HG03565 (cell line): ENCODE measurements at regions not wholly inside any gene's neighbourhood (a gene's known extent, or its start where the extent isn't known, plus 50 kb on each side); places are given as distances from the start of the nearest gene placed in this dataset.

Experiments
- ATAC-seq: cut with Tn5 transposase; IDR thresholded peaks from one replicate; pipeline ENCODE4 v1.9.1; 2021; ENCODE audit warnings: mild to moderate bottlenecking, moderate library complexity; ENCODE audit not compliant: unreplicated experiment

DNA sequence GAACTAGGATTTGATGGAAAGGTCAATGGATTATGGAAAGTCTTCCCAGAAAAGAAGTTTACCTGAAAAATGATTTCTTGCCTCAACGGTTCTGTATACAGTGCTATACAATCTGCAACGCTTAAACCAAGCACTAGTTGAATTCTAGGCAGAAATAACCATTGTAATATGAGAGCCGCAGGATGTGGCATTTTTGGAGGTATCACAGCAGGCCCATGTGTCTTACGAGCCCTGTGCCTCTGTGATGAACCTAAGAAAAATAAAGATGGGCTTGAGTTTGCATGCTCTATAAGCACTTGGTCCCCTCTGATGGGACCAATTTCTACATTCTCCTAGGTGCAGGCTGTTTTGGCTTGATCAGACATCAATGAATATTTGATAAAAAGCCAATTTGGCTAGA is 78.7 kb upstream of the RFC3 start:
- ATAC-seq, result no peak

GRCh38 chr13:33740134-33740538 is 77.8 kb upstream of the RFC3 start:
- ATAC-seq, result no peak

GRCh38 chr13:33742321-33742720 is 75.6 kb upstream of the RFC3 start:
- ATAC-seq, result no peak

DNA sequence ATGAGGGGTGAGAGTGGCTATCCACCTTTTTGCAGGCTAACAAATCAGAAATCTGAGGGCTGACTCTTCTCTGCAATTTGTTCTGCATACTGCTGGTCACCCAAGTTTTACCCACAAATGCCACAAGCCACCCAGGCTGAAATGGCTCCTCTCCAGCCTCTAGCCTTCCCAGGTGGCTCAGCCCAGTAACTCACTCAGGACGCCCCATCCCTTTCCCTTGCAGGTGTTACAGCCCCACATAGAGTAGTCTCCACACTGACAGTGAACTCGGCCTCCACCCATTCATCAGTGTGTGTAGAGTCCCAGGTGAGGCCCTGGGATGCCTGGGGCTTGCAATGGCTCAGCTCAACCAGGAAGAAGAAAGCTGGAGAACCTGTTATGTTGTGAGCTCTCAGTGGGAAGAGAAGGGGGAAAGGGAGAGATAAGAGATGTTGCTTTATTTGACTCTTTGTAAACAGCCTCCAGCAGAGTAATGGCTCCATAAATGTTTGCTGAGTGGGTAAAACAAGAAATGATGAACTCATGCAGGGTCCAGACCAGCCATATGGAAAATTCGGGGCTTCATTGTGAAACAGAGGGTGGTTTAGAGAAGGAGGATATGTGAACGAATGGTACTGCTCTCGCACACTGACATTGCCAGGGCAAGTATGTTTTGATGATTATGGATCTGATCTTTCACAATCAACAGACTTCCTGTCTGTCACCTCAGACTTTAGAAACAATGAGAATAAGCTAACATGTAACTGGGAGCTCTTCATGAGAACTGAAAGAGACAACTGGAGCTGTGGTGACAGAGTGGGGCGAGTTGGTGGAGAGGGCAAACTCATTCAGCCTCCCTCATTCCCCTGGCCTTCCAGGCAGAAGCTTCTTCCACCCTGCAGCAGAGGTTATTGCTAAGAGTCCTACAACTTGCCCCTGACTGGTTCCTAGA is 74.2 kb upstream of the RFC3 start:
- ATAC-seq, result peak; percentile 71

- ATAC-seq, result no peak
Measured at GRCh38 chr13:33744589-33745369, 73.2 kb upstream of the RFC3 start.

DNA sequence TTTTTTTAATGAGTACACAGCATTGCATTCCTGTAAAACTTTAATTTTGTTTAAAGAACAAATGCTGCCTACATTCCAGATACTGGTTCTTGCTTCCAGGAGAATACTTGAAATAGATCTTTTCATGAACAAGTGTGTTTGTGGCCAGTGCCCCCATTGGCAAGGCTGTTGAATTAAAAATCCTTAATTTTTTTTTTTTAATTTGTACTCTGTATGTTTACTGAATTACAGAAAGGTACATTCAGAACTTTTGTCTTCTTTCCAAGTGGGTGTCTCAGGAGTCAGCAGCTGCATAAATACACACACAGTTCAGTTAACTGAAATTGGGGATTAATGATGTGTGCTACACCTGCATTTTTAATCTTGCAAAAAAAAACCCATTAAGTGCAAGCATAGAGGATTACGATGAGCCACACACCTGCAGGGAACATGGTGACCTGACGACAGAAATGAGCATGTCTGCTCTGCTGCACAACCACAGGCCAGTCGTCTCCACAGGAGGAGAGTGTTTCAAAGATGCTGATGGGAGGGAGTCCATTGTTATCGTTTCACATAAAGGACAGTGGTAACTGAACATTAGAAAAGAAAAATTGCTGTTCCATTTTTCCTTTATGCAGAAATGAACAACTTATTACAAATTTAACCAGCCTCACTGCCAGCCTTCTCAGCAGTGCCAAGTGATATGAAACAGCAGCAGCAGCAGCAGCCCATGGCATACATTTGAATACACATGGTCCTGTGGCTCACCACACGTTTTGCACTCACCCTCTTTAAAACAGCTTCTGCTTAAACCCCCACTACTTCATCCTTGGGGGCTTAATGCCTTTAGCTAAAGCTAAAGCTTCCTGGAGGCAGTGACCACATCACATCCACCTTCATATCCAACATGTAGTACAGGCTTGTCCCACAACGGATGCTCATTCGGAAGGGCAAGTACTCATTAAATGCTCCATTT is 72.3 kb upstream of the RFC3 start:
- peak; percentile 40 for ATAC-seq

DNA sequence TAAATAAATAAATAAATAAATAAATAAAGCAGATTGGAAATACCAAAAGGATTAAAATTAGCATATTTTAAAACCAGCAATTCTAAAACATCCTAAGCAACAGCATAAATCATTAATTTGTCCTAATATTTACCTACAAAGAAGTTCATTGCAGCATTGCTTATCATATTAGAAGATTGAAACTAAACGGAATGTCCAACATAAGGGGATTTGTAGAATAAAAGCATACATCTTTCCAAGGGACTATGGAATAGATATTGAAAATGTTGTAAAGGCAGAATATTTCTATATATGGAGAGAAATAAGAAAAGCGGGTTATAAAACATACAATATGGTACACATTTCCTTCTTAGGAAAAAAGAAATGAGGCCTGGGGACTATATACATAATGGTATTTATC is 71.1 kb upstream of the RFC3 start:
- ATAC-seq, result no peak

DNA sequence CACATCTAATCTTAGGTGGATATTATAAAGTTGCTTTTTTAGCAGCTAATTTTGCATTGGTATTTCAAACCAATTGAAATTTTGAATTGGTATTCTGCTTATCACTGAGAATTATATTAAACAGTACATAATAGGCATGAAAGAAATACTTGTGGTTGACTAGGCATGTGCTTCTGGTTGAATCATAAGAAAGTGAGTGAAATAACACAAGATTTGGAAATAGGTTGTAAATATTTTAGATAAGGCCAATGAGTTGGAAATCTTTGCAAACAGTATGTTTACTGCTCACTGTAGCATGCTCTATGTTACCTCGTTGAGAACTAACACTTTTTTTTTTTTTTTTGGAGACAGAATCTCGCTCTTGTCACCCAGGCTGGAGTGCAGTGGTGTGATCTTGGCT is 66.8 kb upstream of the RFC3 start:
- ATAC-seq, result no peak

GRCh38 chr13:33752094-33752493 is 65.9 kb upstream of the RFC3 start:
- ATAC-seq, result no peak

DNA sequence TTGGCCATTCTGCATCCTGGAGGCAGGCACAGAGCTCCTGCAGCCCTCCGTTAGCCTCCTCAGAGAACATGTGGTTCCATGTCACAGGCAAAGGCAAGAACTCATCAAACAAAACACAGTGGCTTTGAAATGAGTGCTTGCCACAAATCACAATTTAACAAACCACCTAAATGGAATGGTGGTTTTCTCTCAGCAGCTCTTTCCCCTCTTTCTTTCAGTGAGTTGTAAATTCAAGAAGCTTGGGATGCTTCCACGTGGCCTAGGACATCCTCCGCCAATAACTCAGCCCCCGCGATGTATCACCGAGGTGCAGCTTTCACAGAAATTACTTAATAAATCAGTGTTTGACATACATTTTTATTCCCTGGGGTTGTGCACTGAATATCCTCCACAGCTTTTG is 65.4 kb upstream of the RFC3 start:
- no peak for ATAC-seq

DNA sequence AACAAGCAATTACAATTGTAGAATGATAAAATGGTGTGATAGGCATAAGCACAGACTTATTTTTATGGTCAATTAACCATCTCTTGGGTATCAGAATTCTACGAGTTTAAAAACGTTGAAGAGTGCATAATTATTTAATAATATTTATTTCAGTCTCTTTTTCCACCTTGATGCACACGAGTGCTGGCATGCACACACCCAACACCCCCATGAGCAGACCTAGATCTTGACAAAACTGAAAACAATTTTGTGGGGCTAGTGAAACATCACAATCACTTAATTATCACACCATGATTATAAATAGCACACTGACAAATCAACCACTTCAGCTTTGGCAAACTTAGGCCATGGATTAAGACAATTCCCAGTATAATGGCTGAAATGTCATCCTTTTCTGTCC is 61.0 kb upstream of the RFC3 start:
- ATAC-seq, result no peak

- peak; percentile 75 for ATAC-seq
Measured at GRCh38 chr13:33757713-33758112, 60.2 kb upstream of the RFC3 start.

GRCh38 chr13:33758113-33758512 is 59.8 kb upstream of the RFC3 start:
- ATAC-seq, result peak; percentile 65

DNA sequence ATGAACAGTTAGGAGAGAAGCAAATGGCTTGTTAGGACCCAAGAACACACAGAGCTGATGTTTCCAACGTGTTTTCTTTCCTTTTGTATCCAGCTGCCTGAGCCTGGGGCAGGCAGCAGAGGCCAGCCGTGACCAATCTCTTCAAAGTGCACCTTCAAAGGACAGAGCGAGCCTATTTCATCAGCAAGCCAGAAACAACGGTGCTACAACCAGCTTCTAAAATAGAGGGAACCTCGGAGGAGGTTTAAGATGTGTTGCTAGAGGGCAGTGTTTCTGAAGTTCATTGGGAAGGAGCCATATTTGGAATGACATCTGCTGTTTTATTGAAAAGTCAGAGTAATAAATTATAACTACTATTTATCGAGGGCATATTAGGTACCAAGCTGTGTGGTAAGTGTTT is 56.2 kb upstream of the RFC3 start:
- no peak for ATAC-seq

DNA sequence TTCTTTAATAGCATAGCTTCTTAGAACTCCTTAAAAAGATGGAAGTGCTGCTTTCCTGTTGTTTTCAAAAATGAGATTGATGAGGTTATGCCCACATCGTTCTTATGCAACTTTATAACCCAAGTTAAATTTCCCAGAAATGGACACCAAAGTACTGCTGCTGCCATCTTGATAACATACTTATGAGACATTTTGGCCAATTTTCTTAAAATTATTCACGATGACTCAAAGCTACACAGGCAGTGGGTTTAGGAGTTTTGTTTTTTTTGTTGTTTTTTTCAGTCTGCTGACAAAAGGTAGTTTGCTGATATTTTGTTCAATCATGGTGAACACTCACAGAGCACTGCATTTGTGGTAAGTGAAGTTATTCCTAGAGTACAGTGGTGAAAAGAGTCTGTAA is 54.9 kb upstream of the RFC3 start:
- no peak for ATAC-seq

DNA sequence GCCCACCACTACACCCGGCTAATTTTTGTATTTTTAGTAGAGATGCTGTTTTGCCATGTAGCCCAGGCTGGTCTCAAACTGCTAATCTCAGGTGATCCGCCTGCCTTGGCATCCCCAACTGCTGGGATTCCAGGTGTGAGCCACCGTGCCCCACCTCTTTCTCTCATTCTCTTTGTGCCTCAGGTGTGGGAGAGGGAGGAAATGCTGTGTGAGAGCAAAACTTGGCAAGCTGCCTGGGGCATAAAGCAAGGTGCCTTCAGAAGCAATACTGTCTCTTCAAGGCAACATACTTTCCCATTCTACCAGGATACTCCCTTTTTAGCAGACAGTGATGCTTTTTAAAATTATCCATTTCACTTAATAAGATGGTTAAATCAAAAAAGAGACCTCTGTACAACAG is 53.2 kb upstream of the RFC3 start:
- no peak for ATAC-seq

DNA sequence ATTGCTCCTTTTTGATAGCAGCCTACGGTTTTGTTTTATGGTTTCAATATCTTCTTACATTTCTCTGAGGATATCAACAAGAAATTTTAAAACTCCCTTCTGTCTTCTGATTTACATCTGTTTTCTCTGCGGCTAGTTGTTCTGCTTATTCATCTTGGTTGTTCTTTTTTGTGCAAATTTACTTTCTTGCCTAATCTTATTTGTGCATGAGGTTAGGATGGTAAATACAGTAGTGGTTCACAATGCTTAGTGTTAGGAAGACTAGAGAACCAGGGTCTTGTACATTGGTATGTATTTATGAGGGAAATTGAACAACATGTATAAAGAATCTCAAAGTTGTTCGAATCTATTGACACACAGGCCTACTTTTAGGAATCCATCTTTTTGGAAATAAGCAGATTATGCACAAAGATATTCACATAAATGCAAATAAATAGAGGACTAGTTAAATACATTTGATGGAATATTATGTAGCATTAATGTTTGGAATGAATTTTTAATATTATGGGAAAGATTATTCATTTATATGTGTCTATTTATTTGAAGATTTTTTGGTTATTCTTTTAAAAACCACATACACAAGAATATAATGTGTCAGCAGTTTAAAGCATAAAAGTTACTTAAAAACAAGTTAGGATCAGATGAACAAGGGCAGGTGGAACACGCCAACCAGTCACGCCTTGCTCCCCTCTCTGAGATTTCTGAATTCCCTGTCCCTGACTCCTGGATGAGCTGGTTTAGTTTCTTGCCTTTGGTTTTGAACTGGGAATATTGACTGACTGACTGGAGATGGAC is 51.4 kb upstream of the RFC3 start:
- no peak for ATAC-seq

- no peak for ATAC-seq
Measured at GRCh38 chr13:33767140-33767539, 50.8 kb upstream of the RFC3 start.
